NCI-H82 treated with DMSO at 0.1 percent for 48 hours (cell line): ENCODE measurements at regions not wholly inside any gene's neighbourhood (a gene's known extent, or its start where the extent isn't known, plus 50 kb on each side); places are given as distances from the start of the nearest gene placed in this dataset.

ENCODE experiments used
- DNase-seq: peaks from one replicate; lab custom pipeline; 2025; ENCODE audit not compliant: unreplicated experiment; lab: John Stamatoyannopoulos, UW

DNA sequence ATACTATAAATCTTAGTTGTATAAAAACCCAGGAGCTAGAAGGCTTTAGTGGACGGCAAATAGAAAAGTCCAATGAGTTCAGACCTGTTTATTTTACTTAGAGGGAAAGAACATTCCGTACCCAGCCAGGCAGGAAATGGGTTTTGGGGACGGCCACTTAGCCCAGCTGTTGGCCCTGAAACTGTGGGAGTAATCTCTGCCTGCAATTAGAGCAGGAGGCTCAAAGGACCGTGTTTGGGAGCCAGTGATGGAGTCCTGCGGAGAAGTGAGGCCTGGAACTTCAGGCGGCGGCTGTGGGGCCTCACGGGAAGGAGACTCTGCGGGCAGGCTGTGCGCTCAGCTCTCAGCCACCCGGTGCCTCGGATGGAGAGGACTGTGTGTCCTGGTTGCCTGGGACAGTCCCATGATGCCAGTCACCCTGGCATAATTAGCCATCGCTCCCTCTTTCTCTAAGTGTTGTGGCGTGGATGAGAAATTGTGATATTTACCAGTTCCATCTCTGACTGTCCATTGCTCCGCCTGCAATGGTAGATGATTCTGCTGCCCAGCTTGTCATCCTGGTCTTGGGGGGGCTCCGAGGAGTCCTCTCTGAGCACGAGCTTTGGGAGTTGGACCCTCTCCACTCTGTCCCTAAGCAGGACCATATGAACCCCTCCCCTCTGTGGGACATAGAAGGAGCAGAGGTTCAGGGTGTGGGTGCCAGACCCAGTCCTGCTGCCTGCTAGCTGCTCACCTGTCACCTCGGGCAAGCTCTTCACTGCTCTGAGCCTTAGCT is 530.3 kb downstream of the TBC1D22A start:
- DNase-seq: no peak

DNA sequence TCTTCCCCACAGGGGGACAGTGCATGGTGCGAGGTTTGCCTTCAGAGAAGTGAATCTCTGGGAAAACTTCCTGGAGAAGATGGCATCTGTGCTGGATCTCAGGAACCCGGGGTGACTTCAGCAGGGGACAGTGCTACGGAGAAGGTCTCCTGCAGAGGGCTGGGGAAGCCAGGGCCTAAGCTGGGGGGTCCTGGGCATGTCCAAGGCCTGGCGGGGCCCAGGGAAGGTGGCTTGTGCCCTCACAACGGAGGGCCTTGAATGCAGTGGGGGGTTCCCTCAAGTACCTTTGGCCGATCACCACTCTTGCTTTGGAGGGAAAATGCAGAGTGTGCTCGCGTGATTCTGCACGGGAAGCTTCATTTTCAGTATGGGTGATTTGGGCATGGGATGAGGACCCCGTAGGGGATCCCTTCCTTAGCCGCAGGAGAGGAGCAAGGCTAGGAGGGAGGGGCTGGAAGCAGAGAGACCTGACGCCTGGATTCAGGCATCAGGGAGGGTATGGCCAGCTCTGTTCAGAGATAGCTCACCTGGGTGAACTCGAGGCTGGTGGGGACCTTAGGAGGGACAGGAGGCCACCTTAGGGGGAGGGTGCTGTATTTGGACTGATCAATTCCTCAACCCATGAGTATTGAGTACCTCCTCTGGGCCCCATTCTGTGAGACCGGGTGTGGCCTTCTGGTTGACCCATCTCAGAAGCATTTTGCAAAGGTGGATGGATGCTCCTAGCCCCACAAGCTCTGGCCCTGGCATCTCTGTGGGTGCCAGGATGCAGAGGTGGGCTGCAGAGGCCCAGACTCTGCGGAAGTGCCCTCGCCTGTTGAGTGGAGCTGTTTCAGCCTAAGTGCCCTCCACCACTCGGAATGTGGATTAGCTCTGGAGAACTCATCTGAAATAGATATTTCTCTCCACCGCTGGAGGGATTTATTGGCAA is 529.4 kb downstream of the TBC1D22A start:
- DNase-seq: no peak

DNA sequence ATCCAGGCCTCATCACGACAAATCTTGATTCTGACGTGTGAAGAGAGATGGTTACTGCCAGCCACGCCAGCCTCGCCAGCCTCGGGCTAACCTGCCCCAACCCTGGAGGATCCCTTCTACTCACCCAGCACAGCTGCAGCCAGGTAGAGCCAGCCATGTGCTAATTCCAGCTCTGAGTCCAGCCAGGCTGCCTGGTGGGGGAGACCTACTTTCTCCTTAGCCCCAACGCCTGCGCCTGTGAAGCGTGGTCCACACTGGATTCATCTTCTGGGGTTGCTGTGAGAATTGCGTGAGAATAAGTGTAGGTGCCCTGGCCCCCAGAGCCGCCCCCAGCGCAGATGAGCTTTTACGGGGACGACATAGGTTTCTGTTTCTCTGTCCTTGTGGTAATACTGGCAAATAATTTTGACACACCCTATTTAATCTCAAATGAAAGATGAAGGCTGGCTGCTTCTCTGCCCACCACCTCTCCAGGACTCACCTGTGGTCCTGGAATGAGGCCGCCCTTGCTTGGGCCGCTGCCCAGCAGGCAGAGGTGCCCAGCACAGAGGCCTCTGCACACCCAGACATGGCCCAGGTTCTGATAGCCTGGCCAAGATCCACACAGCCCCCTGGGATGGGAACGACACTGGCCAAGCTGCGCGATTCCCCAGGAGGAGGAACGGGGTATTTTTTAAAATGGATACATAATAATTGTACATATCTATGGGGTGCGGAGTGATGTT is 528.4 kb downstream of the TBC1D22A start:
- no peak for DNase-seq

DNA sequence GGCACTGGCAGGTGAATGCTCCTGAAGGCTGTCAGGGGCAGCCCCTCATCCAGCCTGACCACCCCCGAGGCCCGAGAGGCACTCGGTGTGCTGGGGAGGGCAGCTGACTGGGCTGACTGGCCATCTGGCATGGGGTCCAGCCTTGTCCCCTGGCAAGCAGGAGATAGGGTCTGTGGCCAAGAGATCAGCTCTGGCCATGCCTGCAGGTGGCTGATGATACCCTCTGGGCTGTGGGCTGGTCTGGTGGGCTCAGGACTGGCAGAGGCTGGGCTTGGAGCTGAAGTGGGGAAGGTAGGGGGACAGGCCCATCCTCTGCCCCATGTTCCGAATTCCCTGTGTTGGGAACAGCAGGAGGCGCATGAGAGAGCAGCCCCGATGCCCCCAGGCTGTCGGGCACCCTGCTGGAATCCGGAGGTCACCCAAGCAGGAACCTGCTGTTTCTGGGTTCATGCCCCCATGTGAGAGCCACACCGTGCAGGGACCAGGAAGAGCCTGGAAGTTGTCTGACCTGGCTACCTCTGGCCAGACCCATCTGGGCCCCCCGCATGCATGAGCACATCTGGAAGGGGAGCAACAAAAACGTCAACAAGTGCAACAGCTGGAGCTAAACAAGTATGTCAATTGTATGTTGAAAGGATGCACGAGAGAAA is 527.0 kb downstream of the TBC1D22A start:
- no peak for DNase-seq

DNA sequence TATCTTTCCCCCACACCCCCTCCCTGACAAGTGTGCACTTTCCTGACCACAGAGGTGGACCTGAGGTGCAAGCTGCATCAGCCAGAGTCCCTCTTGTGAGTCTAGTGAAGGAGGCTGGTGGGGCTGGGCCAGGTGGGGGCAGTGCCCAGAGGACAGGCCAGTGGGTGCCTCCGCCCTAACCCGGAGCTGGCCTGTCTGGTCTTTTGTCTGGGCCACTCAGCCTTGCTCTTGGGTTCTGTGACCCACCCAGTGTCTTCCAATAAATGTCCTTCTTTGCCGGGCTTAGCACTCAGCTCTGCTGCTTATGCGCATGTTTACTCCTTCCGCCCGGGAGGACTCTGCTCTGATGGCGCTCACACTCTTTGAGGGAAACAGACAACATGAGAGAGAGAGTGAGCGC is 526.2 kb downstream of the TBC1D22A start:
- no peak for DNase-seq

DNA sequence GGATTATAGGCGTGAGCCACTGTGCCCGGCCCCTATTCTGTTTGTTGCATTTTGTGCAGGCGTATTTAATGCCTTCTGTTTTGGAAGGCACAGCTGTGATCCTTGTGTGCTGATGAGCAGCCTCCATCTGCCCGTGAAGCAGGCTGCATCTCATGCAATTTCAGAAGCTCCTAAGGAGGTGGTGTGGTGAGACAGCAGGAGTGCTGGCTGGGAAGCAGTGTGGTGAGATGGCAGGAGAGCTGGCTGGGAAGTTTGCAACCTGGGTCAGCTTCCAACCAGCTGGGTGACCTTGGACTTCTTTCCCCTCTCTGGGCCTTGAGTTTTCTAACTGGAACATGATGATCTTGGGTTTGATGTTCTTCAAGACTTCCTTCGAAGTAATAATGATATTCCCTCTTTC is 525.1 kb downstream of the TBC1D22A start:
- DNase-seq: no peak

DNA sequence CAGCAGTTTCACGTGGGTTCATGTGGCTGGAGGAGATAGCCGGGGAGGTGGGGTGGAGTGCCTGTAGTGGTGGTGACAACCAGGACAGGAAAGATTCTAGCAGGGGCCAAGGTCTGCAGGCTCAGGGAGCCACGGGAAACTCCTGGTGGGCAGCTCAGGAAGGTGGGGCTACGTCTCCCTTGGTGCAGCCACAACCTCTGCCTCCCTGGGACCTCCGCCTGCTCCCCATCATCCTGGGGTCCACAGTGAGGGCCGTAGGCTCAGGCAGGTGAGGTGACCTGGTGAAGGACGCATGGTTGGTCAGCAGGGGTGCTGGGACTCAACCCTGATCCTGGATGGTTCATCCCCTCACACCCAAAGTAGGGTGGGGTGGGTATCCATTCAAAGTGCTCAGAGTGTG is 524.1 kb downstream of the TBC1D22A start:
- DNase-seq: no peak

DNA sequence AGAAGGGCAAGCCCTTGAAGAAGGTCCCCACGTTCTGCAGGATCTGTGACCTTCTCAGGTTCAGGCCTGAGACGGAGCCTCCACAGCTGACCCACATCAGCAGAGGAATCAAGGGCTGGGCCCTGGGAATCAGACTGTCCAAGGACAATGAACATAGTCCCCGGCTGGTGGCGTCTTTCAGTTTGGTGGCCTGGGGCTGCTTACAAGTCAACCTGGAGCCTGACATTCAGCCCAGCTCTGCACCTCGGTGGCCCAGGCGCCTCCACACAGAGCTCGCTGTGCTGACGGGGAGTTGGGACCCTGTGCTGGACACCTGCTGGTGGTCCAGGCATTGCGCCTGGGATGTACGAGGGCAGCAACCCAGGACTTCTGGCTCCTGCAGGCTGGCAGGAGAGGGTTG is 523.5 kb downstream of the TBC1D22A start:
- DNase-seq: no peak

DNA sequence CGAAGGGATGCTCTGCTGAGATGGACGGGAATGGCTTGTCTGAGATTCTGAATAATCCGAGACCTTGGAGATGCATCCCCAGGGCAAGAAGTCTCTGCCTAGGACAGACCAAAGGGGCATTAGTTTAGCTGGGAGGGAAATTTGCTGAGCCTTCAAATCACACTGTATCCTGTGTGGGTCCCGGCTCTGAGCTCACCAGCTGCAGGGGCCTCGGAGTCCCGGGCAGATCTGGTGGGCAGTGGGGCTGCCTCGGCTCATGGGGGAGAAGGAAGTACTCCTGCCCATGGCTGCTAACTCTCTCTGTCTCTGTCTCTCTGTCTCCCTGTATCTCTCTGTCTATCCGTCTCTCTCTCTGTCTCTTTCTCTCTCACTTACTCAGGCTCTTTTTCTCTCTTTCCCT is 522.4 kb downstream of the TBC1D22A start:
- no peak for DNase-seq

DNA sequence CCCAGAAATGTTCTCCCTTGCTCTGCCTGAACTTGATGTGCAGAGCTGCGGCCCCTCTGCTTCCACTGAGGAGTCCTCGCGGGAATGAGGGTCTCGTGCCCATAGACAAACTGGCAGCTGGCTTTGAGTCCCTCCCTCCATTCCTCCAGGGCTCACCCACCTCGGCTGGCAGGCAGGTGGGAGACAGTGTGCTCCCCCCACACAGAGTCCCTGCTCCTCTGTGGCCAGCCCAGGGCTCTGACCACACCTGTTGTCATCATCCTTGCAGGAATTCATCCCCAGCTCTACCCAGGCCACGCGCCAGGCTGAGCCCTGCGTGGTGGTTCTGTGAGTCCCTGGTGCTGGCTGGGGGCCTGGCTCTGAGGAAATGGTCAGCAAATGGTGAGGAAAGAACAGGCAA is 521.9 kb downstream of the TBC1D22A start:
- DNase-seq: no peak

DNA sequence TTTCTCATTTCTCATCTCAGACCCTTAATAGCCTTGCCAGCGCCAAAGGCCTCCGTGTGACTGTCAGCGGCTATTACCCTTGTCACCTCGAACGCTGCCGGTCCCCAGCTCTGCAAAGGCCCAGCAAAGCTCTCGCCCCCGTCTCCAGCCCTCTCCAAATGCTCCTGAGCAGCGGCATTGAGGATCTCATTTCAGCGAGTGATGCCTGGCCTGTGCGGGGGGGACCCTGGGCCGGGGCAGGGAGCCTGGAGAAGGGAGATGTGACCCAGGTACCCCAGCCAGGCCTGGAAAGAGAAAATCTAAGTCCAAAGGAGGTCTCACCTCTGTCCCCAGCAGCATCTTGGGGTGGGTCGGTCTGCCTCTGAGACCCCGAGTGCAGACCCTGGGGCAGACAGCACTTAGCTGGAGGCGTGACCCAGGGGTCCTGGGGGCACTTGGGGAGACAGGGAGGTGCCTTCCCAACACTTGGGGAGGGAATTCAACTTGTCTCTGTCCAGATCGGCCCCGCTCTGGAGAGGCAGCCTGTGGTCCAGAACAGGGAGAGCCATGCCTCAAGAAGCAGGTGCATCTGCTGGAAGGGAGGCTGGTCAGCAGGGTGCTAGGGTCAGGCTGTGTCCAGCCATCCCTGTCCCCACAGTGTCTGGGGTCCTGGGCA is 521.3 kb downstream of the TBC1D22A start:
- DNase-seq: no peak

DNA sequence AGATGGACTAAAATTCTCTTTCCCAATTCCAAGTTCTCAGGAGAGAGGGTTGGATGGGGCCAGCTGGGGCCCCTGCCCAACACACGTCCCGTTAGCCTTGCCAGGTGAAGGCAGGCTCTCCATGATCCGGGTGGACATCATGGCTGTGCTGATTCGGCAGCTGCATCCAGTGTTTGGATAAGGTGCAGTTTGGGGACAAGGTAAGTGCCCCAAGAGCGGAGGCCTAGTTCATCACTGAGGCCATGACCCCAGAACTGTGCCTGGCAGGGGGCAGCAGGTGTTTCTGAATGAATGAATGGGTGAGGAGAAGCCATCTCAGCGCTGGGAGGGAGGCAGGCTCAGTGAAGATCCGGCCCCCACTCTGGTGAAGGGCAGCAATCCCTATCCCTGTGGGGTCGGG is 520.4 kb downstream of the TBC1D22A start:
- no peak for DNase-seq

DNA sequence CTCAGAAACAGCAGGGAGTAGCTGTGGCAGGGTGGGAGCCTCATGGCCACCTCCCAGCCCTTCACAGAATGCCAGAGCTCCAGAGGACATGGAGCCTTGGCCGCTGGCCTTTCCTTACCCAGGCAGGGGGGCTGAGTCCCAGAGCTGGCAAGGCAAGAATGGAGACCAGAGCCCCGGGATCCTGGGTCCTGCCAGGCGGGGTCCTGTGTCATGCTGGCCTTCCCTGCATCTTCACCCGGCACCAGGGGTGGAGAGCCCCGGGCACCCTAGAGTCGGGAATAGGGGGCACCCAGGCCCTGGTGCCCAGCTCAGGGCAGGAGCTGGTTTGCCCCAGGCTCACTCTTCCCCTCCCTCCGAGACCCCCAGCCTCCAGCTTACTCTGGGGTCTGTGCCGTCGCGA is 519.9 kb downstream of the TBC1D22A start:
- no peak for DNase-seq

DNA sequence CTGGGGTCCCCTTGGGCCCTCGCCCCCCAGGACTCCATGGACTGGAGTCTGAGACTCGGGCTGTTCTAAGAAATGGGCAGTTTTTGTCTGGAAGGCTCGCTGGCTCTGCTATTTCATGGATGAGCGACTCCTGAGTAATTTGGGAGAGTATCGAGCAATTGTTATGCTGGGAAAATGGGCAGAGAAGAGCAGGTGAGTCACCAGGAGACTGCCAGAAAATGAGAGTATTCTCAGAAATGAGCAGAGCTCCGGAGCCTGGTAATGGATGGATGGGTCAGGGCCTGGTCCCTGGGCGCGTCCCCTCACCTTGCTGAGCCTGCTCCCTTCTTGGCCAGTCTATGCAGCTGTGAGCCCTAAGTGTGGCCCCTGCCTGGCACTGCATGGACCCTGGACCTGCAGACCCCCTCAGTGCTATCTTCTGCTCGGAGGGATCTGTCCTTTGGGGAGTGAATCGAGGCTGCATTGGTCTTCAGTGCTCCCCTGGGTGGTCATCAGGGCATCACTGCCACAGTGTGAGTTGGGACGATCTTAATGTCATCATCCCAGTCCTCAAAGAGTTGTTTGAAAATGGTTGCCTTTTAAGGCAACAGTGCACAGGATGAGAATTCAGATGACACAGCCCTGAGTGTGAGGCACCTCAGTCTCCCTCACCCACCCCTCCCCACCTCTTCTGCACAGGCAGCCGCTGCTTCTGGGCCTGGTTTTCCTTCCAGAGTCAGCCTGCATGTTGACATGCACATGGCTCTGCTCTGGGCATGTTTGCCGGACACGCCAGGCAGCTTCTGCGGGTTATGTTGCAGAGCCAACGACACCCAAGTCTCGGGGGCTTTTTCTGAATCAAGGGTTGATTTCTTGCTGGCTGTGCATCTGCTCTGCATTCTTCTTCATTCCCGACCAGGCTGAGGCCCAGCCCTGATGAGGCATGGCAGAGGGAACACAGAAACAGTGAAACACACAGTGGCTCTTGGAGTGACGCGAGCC is 519.0 kb downstream of the TBC1D22A start:
- no peak for DNase-seq

DNA sequence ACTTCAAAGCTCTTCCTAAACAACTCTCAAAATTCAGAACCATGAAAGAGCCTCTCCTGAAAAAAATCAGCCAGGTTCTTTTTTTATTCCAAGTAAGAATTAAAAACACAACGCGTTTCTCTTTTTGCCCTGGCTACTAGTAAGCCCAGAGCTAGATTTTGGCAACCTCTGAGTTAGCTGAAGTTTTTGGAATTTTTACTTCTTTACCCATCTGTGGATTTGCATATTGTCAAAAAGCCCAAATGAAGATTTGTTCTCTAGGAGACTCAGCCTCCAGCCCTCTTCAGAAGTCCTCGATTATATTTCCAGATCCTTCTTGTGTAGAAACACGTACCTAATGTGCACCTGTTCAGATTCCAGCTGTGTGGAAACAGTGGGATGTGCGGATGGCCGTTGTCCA is 517.9 kb downstream of the TBC1D22A start:
- DNase-seq: no peak

DNA sequence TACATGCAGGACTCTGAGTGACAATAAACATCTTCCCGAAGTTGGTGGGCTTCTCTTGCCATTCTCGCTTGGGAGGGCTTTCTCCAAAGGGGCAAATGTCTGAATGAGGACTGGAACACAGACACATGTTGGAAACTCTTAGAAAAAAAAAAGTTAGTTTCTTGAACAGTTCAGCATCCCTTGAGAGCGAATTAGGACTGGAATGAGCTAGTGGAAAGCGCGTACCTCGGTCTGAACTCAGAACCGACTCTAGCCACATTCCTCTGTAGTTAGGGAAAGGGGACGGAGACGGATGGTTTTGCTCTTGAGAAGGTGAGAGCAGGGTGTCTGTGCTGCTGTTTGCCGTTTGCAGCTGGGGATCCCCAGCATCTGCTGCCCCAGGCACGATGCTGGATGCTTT is 517.3 kb downstream of the TBC1D22A start:
- DNase-seq: no peak

DNA sequence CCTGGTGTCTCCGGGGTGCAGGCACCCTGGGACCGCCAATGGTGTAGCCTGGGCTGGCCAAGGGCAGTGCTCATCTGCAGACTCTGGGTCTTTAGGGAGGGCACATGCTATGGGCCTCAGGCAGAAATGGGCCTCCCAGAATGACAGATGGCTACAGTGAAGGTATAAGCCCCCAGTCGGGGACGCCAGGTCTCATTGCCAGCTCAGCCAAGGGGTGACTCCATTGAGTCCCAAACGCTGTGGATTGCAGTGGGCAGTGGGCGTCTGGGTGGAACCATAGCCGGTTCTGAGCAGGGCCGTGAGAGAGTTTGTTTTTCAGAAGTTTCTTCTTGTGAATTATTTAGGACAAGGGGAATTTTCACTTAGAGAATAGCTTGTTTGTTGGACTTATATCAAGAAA is 516.9 kb downstream of the TBC1D22A start:
- no peak for DNase-seq

DNA sequence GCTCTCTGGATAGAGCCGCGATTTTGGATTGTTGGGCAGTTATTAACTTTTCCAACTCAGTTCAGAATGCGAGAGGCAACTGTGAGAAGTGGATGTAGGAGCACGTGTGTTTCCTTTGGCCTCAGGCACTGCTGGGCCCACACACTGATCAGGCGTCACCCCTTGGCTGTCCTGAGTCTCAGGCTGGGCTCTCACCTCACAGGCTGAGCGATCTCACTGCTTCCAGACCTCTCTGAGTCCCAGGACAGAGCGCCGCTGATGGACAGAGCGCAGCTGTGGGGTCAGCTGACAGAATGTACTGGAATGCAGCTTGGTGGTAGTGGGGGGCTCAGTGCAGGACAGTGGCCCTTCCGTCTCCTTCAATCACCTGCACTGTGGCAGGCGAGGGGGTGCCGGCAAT is 516.2 kb downstream of the TBC1D22A start:
- DNase-seq: no peak

DNA sequence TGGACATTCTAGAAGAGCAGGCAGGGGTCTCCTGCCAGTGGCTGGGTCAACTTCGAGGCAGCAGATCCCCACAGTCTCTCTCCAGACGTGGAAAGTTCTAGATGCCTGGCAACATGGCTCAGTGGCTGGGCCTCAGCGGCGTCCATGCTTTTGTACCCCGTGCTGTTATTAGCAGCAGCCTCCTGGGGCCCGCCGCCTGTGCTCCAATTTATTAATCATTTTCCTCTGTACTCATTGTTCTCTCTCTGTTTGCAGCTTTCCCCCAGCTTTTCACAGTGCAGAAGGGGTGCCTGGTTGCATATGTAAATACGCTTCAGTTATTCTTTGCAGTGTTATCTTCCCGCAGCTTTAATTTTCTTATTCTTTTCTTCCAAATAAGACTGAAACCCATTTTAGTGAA is 515.1 kb downstream of the TBC1D22A start:
- no peak for DNase-seq
